ENCODE measurements at regions not wholly inside any gene's neighbourhood (a gene's known extent, or its start where the extent isn't known, plus 50 kb on each side); places are given as distances from the start of the nearest gene placed in this dataset.

- POLR2A ChIA-PET (ENCODE audit: unreplicated experiment): interaction anchor here (0.9 kb wide), 1 partner anchor 231 kb away, joined by 4 read pairs; the partner anchor contains the start of gene TTF2
- H3K27me3 ChIP-seq (ENCODE audit: insufficient read depth, low read depth): no peaks in the 10 kb centered on the region
- no peaks in the 10 kb centered on the region for H3K9me3 ChIP-seq (ENCODE audit: insufficient read depth, low read depth)
- H3K79me2 ChIP-seq (ENCODE audit: low read depth): no peaks in the 10 kb centered on the region
- H3K27ac ChIP-seq: no peak overlapping the region
- H3K36me3 ChIP-seq (ENCODE audit: low read depth): no peaks in the 10 kb centered on the region
- CTCF ChIA-PET: no interaction called here
- no peaks in the 10 kb centered on the region; the same call in 1 of the 2 replicates for H3K9me2 ChIP-seq (ENCODE audit: insufficient read depth)
- H3K4me1 ChIP-seq (replicated peaks; ENCODE audit: insufficient read depth): peaks cover 10% of the 10 kb centered on the region; the same call in 1 of the 2 replicates
- no peak for DNase-seq
- no TSS peak for BruUV-seq (replicated peaks)
- no peaks in the 10 kb centered on the region for H4K20me1 ChIP-seq (ENCODE audit: insufficient read depth)
- H3K4me2 ChIP-seq: no peak overlapping the region
- H3K4me3 ChIP-seq: no peak overlapping the region
- H3F3A ChIP-seq (ENCODE audit: insufficient read depth, low read depth): no peaks in the 10 kb centered on the region; the same call in 1 of the 2 replicates
- TF ChIP-seq EZH2 (IDR thresholded peaks at IDR 0.05; ENCODE audit: low read depth): no peak
- TF ChIP-seq CTCF (conservative IDR thresholded peaks at IDR 0.05): no peak
- intact Hi-C loops (cut with micrococcal nuclease; ENCODE audit: unreplicated experiment): no loop called here
- no peak overlapping the region for H2AFZ ChIP-seq
These were observed 76.4 kb upstream of the MAN1A2 start for GRCh38 chr1:117290890-117291289.

GRCh38 chr1:117289316-117289870, 77.9 kb upstream of the MAN1A2 start:
- CTCF ChIA-PET: interaction anchor here (1.4 kb wide), 1 partner anchor 606 kb away, joined by 3 read pairs; no protein-coding TSS in a partner anchor
- intact Hi-C loops (cut with micrococcal nuclease; ENCODE audit: unreplicated experiment): loop anchor here (10.0 kb wide), 1 partner anchor 465 kb away; no protein-coding TSS in a partner anchor

GRCh38 chr1:117286562-117286961, 75.8 kb upstream of the VTCN1 start:
- Histone ChIP-seq H2AFZ (no peak overlapping the region), H3K4me2 (no peak overlapping the region), H3F3A (ENCODE audit: insufficient read depth, low read depth) (no peaks in the 10 kb centered on the region; the same call in 1 of the 2 replicates), H3K4me1 (replicated peaks; ENCODE audit: insufficient read depth) (peaks cover 12% of the 10 kb centered on the region; the same call in 1 of the 2 replicates), H3K4me3 (no peak overlapping the region), H3K79me2 (ENCODE audit: low read depth) (no peaks in the 10 kb centered on the region), H3K27ac (no peak overlapping the region), H4K20me1 (ENCODE audit: insufficient read depth) (no peaks in the 10 kb centered on the region), H3K9me3 (ENCODE audit: insufficient read depth, low read depth) (no peaks in the 10 kb centered on the region), H3K27me3 (ENCODE audit: insufficient read depth, low read depth) (no peaks in the 10 kb centered on the region), H3K36me3 (ENCODE audit: low read depth) (no peaks in the 10 kb centered on the region), H3K9me2 (ENCODE audit: insufficient read depth) (no peaks in the 10 kb centered on the region; the same call in 1 of the 2 replicates)
- ChIA-PET POLR2A (ENCODE audit: unreplicated experiment) (no interaction called here), CTCF (interaction anchor here (0.5 kb wide), 1 partner anchor 41 kb away, joined by 4 read pairs; no protein-coding TSS in a partner anchor)
- intact Hi-C loops (cut with micrococcal nuclease; ENCODE audit: unreplicated experiment): loop anchor here (10.0 kb wide), 1 partner anchor 468 kb away; no protein-coding TSS in a partner anchor
- TF ChIP-seq CTCF (conservative IDR thresholded peaks at IDR 0.05): no peak
- TF ChIP-seq EZH2 (IDR thresholded peaks at IDR 0.05; ENCODE audit: low read depth): no peak
- no peak for DNase-seq
- no TSS peak for BruUV-seq (replicated peaks)

More at GRCh38 chr1:117289316-117289870, 77.9 kb upstream of the MAN1A2 start:
- H4K20me1 ChIP-seq (ENCODE audit: insufficient read depth): no peaks in the 10 kb centered on the region
- peaks cover 10% of the 10 kb centered on the region; the same call in 1 of the 2 replicates for H3K4me1 ChIP-seq (replicated peaks; ENCODE audit: insufficient read depth)
- H3K27me3 ChIP-seq (ENCODE audit: insufficient read depth, low read depth): no peaks in the 10 kb centered on the region
- no peak for DNase-seq
- no TSS peak for BruUV-seq (replicated peaks)
- no peak for TF ChIP-seq EZH2 (IDR thresholded peaks at IDR 0.05; ENCODE audit: low read depth)
- TF ChIP-seq CTCF (conservative IDR thresholded peaks at IDR 0.05): no peak
- no peaks in the 10 kb centered on the region for H3K79me2 ChIP-seq (ENCODE audit: low read depth)
- H3K4me3 ChIP-seq: no peak overlapping the region
- POLR2A ChIA-PET (ENCODE audit: unreplicated experiment): interaction anchor here (0.6 kb wide), 1 partner anchor 55 kb away, joined by 3 read pairs; no protein-coding TSS in a partner anchor
- H3F3A ChIP-seq (ENCODE audit: insufficient read depth, low read depth): no peaks in the 10 kb centered on the region; the same call in 1 of the 2 replicates
- H3K27ac ChIP-seq: no peak overlapping the region
- no peaks in the 10 kb centered on the region; the same call in 1 of the 2 replicates for H3K9me2 ChIP-seq (ENCODE audit: insufficient read depth)
- H3K9me3 ChIP-seq (ENCODE audit: insufficient read depth, low read depth): no peaks in the 10 kb centered on the region
- no peak overlapping the region for H2AFZ ChIP-seq
- H3K36me3 ChIP-seq (ENCODE audit: low read depth): no peaks in the 10 kb centered on the region
- H3K4me2 ChIP-seq: no peak overlapping the region
